NCI-H510A treated with DMSO at 0.1 percent for 48 hours (cell line): ENCODE measurements at regions not wholly inside any gene's neighbourhood (a gene's known extent, or its start where the extent isn't known, plus 50 kb on each side); places are given as distances from the start of the nearest gene placed in this dataset.

Source experiments
- DNase-seq: peaks from one replicate; lab custom pipeline; 2025; lab: John Stamatoyannopoulos, UW

DNA sequence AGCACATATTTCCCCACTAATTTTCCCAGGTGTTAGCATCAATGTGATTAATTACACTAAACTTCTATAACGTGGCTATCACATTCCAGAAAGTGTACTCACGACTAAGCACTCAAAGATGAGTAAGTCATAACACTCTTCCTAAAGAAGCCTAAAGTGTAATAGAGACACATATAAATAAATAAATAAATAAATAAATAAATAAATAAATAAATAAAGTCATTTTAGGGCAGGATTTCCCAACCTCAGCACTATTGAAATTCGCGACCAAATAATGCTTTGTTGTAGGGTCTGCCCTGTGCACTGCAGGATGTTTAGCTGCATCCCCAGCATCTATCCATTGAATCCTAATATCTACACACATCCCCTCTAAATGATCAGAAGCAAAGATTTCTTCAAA is 390.9 kb downstream of the CDH7 start:
- no peak for DNase-seq

GRCh38 chr18:66138642-66139041 is 387.8 kb downstream of the CDH7 start:
- no peak for DNase-seq

GRCh38 chr18:66136039-66136438 is 385.2 kb downstream of the CDH7 start:
- DNase-seq = no peak

DNA sequence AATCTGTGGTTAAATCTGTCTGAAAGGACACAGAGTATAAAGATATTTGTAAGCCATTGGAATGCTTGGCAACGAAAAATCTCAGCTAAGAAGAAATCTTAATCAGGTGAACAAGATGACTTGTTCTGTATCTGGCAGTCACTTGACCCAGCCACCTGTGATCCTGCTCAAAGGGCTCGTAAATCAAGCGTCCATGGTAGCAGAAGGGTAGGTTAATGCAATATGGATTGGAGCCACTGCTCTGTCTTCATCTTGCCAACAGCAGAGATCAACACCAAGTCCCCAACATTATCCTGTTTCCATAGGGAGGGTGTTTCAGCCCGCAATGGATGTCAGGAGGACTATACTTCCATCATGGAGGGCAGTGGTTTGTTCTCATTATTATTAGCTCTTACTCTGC is 378.4 kb downstream of the CDH7 start:
- peak; percentile 32 for DNase-seq

GRCh38 chr18:66126266-66126665 is 375.5 kb downstream of the CDH7 start:
- no peak for DNase-seq

- no peak for DNase-seq
These were observed 373.6 kb downstream of the CDH7 start for GRCh38 chr18:66124394-66124793.

DNA sequence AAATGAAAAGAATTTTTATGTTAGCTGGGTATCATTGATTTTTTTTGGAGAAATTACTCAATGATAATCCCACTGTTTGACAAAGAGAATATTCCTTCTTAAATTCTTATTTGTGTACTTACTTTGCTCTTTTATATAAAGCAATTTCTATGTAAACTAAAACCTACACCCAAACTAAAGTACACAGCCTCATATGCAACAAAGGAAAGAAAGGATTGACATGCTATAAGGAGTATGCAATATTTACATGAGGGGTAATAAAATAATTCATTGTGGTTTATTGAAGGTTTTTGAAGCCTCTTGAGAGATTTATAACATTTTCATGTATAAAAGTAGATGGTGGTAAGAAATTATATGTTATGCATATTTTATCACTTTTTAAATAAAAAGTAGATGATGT is 368.5 kb downstream of the CDH7 start:
- DNase-seq = no peak

GRCh38 chr18:66111018-66111417 is 360.2 kb downstream of the CDH7 start:
- DNase-seq = no peak

DNA sequence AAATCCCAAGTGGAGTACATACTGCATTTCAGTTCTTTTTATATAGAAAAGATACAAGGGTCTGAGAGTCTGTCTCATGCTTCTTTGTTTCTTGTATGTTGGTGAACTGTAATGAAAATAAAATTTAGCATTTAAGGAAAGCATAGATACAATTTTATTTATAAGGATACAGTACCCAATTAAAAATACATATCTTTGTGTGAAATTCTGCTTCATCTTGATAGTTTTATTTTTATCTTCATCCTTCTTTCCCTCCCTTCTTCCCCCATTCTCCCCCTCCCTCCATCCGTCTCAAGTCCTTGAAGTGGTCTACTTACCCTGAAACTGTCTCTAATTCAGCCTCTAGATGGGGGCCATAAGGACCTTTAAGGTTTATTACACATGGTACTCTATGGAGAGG is 359.8 kb downstream of the CDH7 start:
- no peak for DNase-seq

DNA sequence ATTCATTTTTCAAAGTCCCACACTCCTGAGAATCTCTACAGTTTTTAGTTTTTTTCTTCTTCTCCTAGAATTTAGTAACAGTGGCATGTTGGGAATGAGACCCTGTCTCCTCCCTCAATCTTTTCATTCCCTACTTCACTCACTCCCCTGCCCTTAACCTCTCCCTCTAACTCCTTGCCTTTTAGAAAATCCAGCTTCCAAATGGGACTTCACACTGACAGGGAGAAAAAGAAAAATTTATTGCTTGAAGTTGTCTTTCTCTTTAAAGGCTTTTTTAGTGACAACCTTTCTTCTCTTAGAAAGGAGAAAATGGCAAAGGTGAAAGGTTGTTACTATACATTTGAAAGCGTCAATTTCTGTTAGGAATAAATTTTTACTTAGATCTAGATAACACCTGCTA is 359.2 kb downstream of the CDH7 start:
- DNase-seq = no peak

GRCh38 chr18:66107546-66107945 is 356.7 kb downstream of the CDH7 start:
- DNase-seq = no peak

GRCh38 chr18:66105016-66105415 is 354.2 kb downstream of the CDH7 start:
- DNase-seq = no peak

- DNase-seq = no peak
These were observed 352.7 kb downstream of the CDH7 start for GRCh38 chr18:66103550-66103949.

GRCh38 chr18:66083078-66083477 is 332.3 kb downstream of the CDH7 start:
- no peak for DNase-seq

DNA sequence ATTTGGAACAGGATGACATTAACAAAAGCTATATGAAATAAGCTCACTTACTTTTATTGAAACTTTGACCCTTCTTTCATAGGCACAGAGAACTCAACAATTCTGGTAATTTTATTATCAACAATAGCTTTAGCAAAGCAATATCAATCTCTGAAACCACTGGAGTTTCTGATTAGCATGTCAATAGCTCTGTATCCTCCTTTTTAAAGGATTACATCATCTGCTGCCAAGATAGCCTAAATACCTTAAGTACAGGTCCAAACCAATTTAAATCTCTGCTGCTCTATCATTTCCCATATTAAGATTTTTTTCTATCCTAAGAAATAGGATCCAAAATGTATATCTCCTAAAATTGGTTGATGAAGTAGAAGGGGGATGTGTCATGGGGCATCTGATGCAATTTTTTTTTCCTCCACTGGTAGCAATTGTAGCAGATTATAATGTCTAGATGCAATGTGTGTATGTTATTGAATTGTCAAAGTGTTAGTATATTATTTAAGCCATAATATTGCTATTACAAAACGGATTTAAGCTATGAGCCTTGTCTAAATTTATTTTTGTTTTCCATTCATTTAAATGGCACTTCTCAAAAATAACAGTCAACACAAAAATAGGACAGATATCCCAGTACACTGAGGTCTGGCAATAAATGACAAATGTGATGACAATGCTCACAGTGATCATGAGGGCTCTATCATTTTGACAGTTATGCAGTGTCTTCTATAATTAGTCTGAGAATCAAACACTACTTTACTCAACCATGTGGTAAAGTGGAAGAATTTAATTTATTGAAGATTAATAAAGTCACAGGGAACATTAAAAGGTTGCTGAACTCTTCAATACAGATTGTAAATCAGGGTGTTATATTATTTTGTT is 328.4 kb downstream of the CDH7 start:
- no peak for DNase-seq

- no peak for DNase-seq
These were observed 326.3 kb downstream of the CDH7 start for GRCh38 chr18:66077066-66077465.

DNA sequence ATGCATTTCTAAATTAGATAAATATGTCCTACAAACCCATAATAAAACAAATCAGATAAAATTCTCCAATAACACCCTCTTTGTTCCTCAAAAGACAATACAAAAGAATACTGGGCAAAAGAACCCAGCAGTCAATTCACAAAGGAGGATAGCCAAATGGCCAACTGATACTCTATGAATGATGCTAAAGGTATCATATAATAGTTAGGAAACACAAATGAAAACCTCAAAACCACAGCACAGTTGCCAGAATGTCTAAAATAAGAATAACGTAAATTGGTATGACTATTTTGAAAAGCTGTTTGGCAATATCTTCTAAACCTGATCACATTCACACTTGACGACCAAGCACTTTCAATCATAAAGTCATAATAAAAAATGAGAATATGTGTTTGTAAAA is 315.4 kb downstream of the CDH7 start:
- no peak for DNase-seq

GRCh38 chr18:66048406-66048805 is 297.6 kb downstream of the CDH7 start:
- DNase-seq = no peak

DNA sequence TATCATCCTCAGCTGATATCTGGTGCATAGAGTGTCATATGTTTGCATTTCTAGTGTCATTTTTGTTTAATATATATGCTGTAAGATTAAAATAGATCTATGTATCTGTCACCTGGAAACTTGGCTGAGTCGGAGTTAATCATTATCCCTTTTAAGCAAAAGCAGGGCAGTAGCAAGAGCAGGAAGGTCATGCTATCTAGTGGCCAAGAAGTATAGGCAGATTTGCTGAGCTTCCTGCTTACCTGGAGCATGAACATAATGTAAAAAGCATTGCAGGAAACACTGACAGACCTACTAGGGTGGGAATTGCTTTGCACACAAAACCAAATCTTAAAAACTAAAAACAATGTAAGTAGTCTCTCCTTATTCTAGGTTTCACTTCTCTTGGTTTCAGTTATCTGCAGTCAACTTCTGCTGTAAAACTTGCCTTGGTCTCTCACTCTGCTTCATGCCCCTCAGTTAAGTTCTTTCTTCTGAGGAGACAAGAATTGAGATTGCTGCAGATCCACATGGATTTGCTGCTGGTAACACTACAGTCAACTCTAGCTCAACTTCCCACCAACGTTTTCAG is 295.3 kb downstream of the CDH7 start:
- no peak for DNase-seq

DNA sequence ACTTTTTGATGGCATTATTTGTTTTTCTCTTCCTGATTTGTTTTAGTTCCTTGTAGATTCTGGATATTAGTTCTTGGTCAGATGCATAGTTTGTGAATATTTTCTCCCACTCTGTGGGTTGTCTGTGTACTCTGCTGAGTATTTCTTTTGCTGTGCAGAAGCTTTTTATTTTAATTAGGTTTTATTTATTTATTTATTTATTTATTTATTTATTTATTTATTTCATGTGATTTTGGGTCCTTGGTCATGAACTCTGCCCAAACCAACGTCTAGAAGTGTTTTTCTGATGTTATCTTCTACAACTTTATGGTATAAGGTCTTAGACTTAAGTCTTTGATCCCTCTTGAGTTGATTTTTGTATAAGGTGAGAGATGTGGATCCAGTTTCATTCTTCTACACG is 292.2 kb downstream of the CDH7 start:
- DNase-seq = no peak

DNA sequence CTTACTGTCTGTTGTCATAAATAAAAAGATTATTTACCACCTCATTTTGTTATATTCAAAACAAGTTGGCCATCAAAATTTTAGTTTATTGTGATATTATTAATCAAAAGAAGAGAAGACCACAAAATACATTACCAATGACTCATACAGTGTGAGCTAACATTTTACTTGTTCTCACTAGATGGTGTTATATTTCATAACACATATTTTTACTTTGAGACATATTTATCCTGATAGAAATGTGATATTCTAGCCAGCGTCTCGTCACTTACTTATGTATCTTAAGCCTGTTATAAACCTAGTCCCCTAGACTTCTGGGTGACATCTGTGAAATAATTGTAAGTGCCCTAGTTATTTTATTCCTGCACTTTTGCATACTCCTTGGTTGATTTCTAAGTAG is 263.2 kb downstream of the CDH7 start:
- DNase-seq = no peak

DNA sequence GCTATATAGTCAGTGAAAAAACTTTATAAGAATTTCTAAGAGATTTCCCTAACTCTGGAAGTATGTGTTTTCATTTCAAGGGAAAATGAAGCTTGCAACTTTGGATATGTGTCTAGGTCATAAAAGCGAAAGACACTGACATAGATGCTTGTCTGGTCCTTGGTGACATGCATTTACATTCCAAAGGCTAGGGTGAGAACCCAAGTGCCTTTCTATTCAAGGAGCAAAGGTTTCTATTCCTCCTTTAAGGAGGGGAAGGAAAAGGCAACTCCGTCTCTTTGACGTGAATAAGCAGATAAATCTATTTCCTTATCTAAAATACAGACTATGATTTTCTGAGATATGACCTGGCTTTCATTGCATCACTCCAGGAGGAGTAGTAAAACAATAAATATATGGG is 261.1 kb downstream of the CDH7 start:
- no peak for DNase-seq

GRCh38 chr18:66005831-66006588 is 255.2 kb downstream of the CDH7 start:
- no peak for DNase-seq
